Mucosa of rectum (tissue), 2 donors: ENCODE measurements at regions not wholly inside any gene's neighbourhood (a gene's known extent, or its start where the extent isn't known, plus 50 kb on each side); places are given as distances from the start of the nearest gene placed in this dataset.

Source experiments
- H3K27ac ChIP-seq, 2 donors: one replicate each; pipeline ENCODE4 v1.7.0; 2013; ENCODE audit warnings: inconsistent platforms in 2 of 2, low read depth in 2 of 2, low read length in 2 of 2
- H3K27me3 ChIP-seq, 2 donors: one replicate each; pipeline ENCODE4 v1.7.0; 2013; ENCODE audit warnings: low read length in 2 of 2; ENCODE audit not compliant: control insufficient read depth in 2 of 2, insufficient read depth in 2 of 2
- H3K36me3 ChIP-seq, 2 donors: one replicate each; pipeline ENCODE4 v1.7.0; 2013; ENCODE audit warnings: low read length in 2 of 2; ENCODE audit not compliant: control insufficient read depth in 2 of 2, insufficient read depth in 2 of 2
- H3K4me1 ChIP-seq, 2 donors: one replicate each; pipeline ENCODE4 v1.7.0; 2013; ENCODE audit warnings: low read length in 2 of 2, mild to moderate bottlenecking in 1 of 2; ENCODE audit not compliant: control insufficient read depth in 2 of 2, insufficient read depth in 2 of 2
- H3K4me3 ChIP-seq, 2 donors: one replicate each; pipeline ENCODE4 v1.7.0; 2013; ENCODE audit warnings: low read length in 2 of 2
- H3K9ac ChIP-seq, 2 donors: one replicate each; pipeline ENCODE4 v1.7.0; 2013; ENCODE audit warnings: low read length in 2 of 2, low read depth in 1 of 2, mild to moderate bottlenecking in 1 of 2
- H3K9me3 ChIP-seq, 2 donors: one replicate each; pipeline ENCODE4 v1.7.0; 2013; ENCODE audit warnings: low read length in 2 of 2; ENCODE audit not compliant: control insufficient read depth in 2 of 2
- donor health status: healthy.
- donor health status: Normal muscosa, but diverticular disease.

DNA sequence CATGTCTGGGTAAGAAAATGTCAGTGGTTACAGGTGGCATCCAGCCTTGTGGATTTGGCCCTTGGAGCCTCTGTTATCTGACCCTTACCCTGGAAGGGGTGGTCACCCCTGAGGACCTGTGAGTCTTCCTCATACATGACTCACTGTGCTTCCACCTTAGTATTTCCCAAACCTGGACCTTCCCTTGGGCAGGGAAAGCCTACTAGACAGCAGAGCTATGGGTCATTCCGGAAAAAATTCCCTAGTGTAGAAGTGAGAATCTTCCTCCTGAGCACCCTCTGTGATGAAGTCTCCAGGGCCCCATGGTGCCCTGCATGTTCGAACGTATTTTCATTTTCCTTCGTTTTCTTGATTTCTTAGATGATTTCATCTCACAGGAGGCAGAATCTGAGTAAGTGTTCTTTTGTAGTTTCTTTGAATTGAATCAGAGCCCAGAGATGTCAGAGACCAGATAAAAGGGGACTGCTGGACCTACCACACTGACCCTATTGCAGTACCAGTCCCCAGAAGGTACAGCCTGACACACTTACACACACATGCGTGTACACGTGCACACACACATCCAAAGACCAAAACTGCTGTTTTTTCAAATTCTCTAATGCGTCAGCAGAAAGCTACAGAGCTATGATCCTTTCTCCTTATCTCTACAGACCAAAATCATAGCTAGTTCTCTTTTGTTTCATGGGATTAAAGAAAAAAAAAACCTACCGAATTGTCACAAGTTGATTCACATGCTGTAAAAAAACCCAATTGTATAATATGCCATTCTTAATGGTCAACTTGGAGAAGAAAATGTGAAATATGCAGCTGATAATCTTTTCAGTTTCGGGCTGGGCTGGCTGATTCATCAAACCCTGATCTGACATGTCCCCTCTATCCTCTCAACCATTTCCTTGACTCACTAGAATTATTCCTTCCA is 50.5 kb upstream of the ARHGEF3 start:
- no peaks in the 10 kb centered on the region for H3K36me3 ChIP-seq
- H3K27ac ChIP-seq, result no peak overlapping the region
- no peaks in the 10 kb centered on the region for H3K9me3 ChIP-seq
- H3K4me3 ChIP-seq, result no peak overlapping the region
- H3K27me3 ChIP-seq, result no peaks in the 10 kb centered on the region
- no peaks in the 10 kb centered on the region for H3K4me1 ChIP-seq
- H3K9ac ChIP-seq, result no peak overlapping the region
